CD4-positive, alpha-beta memory T cell (primary cell): ENCODE measurements at regions not wholly inside any gene's neighbourhood (a gene's known extent, or its start where the extent isn't known, plus 50 kb on each side); places are given as distances from the start of the nearest gene placed in this dataset.

ENCODE experiments used
- CTCF ChIA-PET: fragments of 350-600 bp; sonication (Branson Sonifier 250); formaldehyde crosslinking; loops from one replicate; lab custom pipeline; 2021; ENCODE audit warnings: inconsistent platforms; ENCODE audit not compliant: partially characterized antibody; lab: Charles Lee
- POLR2A ChIA-PET: fragments of 350-600 bp; sonication (Branson Sonifier 250); formaldehyde crosslinking; loops from one replicate; lab custom pipeline; 2021; ENCODE audit not compliant: partially characterized antibody; lab: Charles Lee
- DNase-seq, 5 donors: peaks; one replicate each; pipeline versions ENCODE4 v3.0.0 to v3.0.0-alpha.2; 2020 to 2022; ENCODE audit warnings: mixed read lengths in 1 of 5
- H3K27ac ChIP-seq: one replicate; pipeline ENCODE4 v1.7.0; 2013; ENCODE audit warnings: low read depth, low read length
- H3K27me3 ChIP-seq: 2 replicates; pipeline ENCODE4 v1.7.0; 2013; ENCODE audit warnings: mild to moderate bottlenecking, low read length, moderate library complexity; ENCODE audit not compliant: insufficient read depth
- H3K36me3 ChIP-seq: 2 replicates; pipeline ENCODE4 v1.7.0; 2013; ENCODE audit warnings: mild to moderate bottlenecking, low read length, moderate library complexity; ENCODE audit not compliant: insufficient read depth
- H3K4me1 ChIP-seq: 2 replicates; pipeline ENCODE4 v1.7.0; 2013; ENCODE audit warnings: mild to moderate bottlenecking, low read length, moderate library complexity; ENCODE audit not compliant: insufficient read depth
- H3K4me3 ChIP-seq, 2 donors: one replicate each; pipeline ENCODE4 v1.7.0; 2013; ENCODE audit warnings: low read length in 2 of 2, mild to moderate bottlenecking in 1 of 2
- H3K9me3 ChIP-seq, 2 donors: one replicate each; pipeline ENCODE4 v1.7.0; 2013; ENCODE audit warnings: low read length in 2 of 2, control low read depth in 1 of 2; ENCODE audit not compliant: control insufficient read depth in 1 of 2
- H3K27ac Mint-ChIP-seq, 7 donors: one replicate each; pipeline ENCODE4 v1.8.0; 2020 to 2021; ENCODE audit warnings: mixed read lengths in 7 of 7, mild to moderate bottlenecking in 6 of 7, inconsistent platforms in 3 of 7, moderate library complexity in 3 of 7
- H3K27me3 Mint-ChIP-seq, 2 donors: one replicate each; pipeline ENCODE4 v1.8.0; 2020 to 2021; ENCODE audit warnings: mixed read lengths in 2 of 2
- H3K36me3 Mint-ChIP-seq, 2 donors: one replicate each; pipeline ENCODE4 v1.8.0; 2020 to 2021; ENCODE audit warnings: mixed read lengths in 2 of 2, inconsistent platforms in 1 of 2, mild to moderate bottlenecking in 1 of 2
- H3K4me1 Mint-ChIP-seq, 4 donors: one replicate each; pipeline ENCODE4 v1.8.0; 2020 to 2021; ENCODE audit warnings: mixed read lengths in 4 of 4, mild to moderate bottlenecking in 1 of 4
- H3K4me3 Mint-ChIP-seq, 8 donors: one replicate each; pipeline ENCODE4 v1.8.0; 2020 to 2021; ENCODE audit warnings: mixed read lengths in 8 of 8, mild to moderate bottlenecking in 7 of 8, moderate library complexity in 6 of 8, inconsistent platforms in 3 of 8
- H3K9me3 Mint-ChIP-seq, 8 donors: one replicate each; pipeline ENCODE4 v1.8.0; 2020 to 2021; ENCODE audit warnings: mixed read lengths in 8 of 8, mild to moderate bottlenecking in 5 of 8, inconsistent platforms in 3 of 8, moderate library complexity in 1 of 8
- intact Hi-C: fragments of 100-400 bp; cut with micrococcal nuclease; formaldehyde crosslinking; loops from one replicate; pipeline ENCODE4 v1.15.1; 2023

GRCh38 chr9:115423646-115424045, 305.7 kb upstream of the TNC start:
- Mint-ChIP-seq H3K36me3 (peaks cover 0 to 2% of the 10 kb centered on the region in 2 donors), H3K4me3 (no peak overlapping the region), H3K4me1 (no peaks in the 10 kb centered on the region), H3K9me3 (peaks cover 2 to 48% (median 23%) of the 10 kb centered on the region in 8 donors), H3K27ac (no peak overlapping the region), H3K27me3 (no peaks in the 10 kb centered on the region)
- Histone ChIP-seq H3K4me1 (no peaks in the 10 kb centered on the region), H3K4me3 (no peak overlapping the region), H3K9me3 (no peaks in the 10 kb centered on the region), H3K27me3 (no peaks in the 10 kb centered on the region), H3K36me3 (no peaks in the 10 kb centered on the region), H3K27ac (no peak overlapping the region)
- intact Hi-C loops: no loop called here
- POLR2A ChIA-PET: no interaction called here
- CTCF ChIA-PET: no interaction called here
- no peak for DNase-seq

- Mint-ChIP-seq H3K27ac (no peak overlapping the region), H3K4me1 (no peaks in the 10 kb centered on the region), H3K9me3 (peaks cover 3 to 45% (median 19%) of the 10 kb centered on the region in 8 donors), H3K4me3 (no peak overlapping the region), H3K36me3 (peaks cover 0 to under 1% of the 10 kb centered on the region in 2 donors), H3K27me3 (no peaks in the 10 kb centered on the region)
- Histone ChIP-seq H3K27ac (no peak overlapping the region), H3K27me3 (no peaks in the 10 kb centered on the region), H3K36me3 (no peaks in the 10 kb centered on the region), H3K9me3 (no peaks in the 10 kb centered on the region), H3K4me3 (no peak overlapping the region), H3K4me1 (no peaks in the 10 kb centered on the region)
- DNase-seq: no peak
- CTCF ChIA-PET: no interaction called here
- intact Hi-C loops: no loop called here
- POLR2A ChIA-PET: no interaction called here
Observed at GRCh38 chr9:115425601-115426000, 307.6 kb upstream of the TNC start.

- H3K4me3 ChIP-seq: no peak overlapping the region
- H3K36me3 ChIP-seq: no peaks in the 10 kb centered on the region
- Mint-ChIP-seq H3K4me3 (no peak overlapping the region), H3K27ac (no peak overlapping the region), H3K9me3 (peaks cover 0 to 7% (median 0%) of the 10 kb centered on the region in 8 donors), H3K27me3 (peaks cover 2 to 8% of the 10 kb centered on the region in 2 donors), H3K4me1 (no peaks in the 10 kb centered on the region), H3K36me3 (no peaks in the 10 kb centered on the region)
- DNase-seq: no peak
- H3K27ac ChIP-seq: no peak overlapping the region
- H3K27me3 ChIP-seq: no peaks in the 10 kb centered on the region
- H3K4me1 ChIP-seq: no peaks in the 10 kb centered on the region
- no peaks in the 10 kb centered on the region for H3K9me3 ChIP-seq
- ChIA-PET POLR2A (no interaction called here), CTCF (no interaction called here)
- intact Hi-C loops: no loop called here
Observed at GRCh38 chr9:115437418-115437817, 319.5 kb upstream of the TNC start.

GRCh38 chr9:115439641-115440040, 321.7 kb upstream of the TNC start:
- Mint-ChIP-seq H3K9me3 (peaks cover 0 to 4% (median 0%) of the 10 kb centered on the region in 8 donors), H3K4me3 (no peak overlapping the region), H3K27ac (no peak overlapping the region), H3K36me3 (no peaks in the 10 kb centered on the region), H3K27me3 (peaks cover 5 to 8% of the 10 kb centered on the region in 2 donors), H3K4me1 (no peaks in the 10 kb centered on the region)
- no peaks in the 10 kb centered on the region for H3K27me3 ChIP-seq
- H3K27ac ChIP-seq: no peak overlapping the region
- no peak for DNase-seq
- POLR2A ChIA-PET: no interaction called here
- H3K4me1 ChIP-seq: no peaks in the 10 kb centered on the region
- intact Hi-C loops: no loop called here
- H3K4me3 ChIP-seq: no peak overlapping the region
- H3K36me3 ChIP-seq: no peaks in the 10 kb centered on the region
- no peaks in the 10 kb centered on the region for H3K9me3 ChIP-seq
- CTCF ChIA-PET: no interaction called here

GRCh38 chr9:115442054-115442453, 324.1 kb upstream of the TNC start:
- Histone ChIP-seq H3K4me3 (no peak overlapping the region), H3K36me3 (no peaks in the 10 kb centered on the region), H3K27ac (no peak overlapping the region), H3K9me3 (no peaks in the 10 kb centered on the region), H3K27me3 (no peaks in the 10 kb centered on the region), H3K4me1 (no peaks in the 10 kb centered on the region)
- Mint-ChIP-seq H3K9me3 (peaks cover 0 to 3% (median 0%) of the 10 kb centered on the region in 8 donors), H3K27ac (no peak overlapping the region), H3K4me1 (no peaks in the 10 kb centered on the region), H3K4me3 (no peak overlapping the region), H3K36me3 (no peaks in the 10 kb centered on the region), H3K27me3 (peaks cover 5 to 8% of the 10 kb centered on the region in 2 donors)
- CTCF ChIA-PET: no interaction called here
- DNase-seq: no peak
- POLR2A ChIA-PET: no interaction called here
- intact Hi-C loops: no loop called here

- Histone ChIP-seq H3K27me3 (no peaks in the 10 kb centered on the region), H3K4me1 (no peaks in the 10 kb centered on the region), H3K4me3 (no peak overlapping the region), H3K27ac (no peak overlapping the region), H3K36me3 (no peaks in the 10 kb centered on the region), H3K9me3 (no peaks in the 10 kb centered on the region)
- no peaks in the 10 kb centered on the region for H3K4me1 Mint-ChIP-seq
- H3K4me3 Mint-ChIP-seq: no peak overlapping the region
- peaks cover 5 to 9% of the 10 kb centered on the region in 2 donors for H3K27me3 Mint-ChIP-seq
- DNase-seq: no peak
- POLR2A ChIA-PET: no interaction called here
- intact Hi-C loops: no loop called here
- no peaks in the 10 kb centered on the region for H3K36me3 Mint-ChIP-seq
- H3K27ac Mint-ChIP-seq: no peak overlapping the region
- peaks cover 0 to 3% (median 0%) of the 10 kb centered on the region in 8 donors for H3K9me3 Mint-ChIP-seq
- CTCF ChIA-PET: no interaction called here
Observed at GRCh38 chr9:115443890-115444289, 325.9 kb upstream of the TNC start.

GRCh38 chr9:115444959-115445358, 327.0 kb upstream of the TNC start:
- peaks cover 0 to 1% (median 0%) of the 10 kb centered on the region in 8 donors for H3K9me3 Mint-ChIP-seq
- H3K27me3 Mint-ChIP-seq: peaks cover 3 to 5% of the 10 kb centered on the region in 2 donors
- H3K36me3 ChIP-seq: no peaks in the 10 kb centered on the region
- no peaks in the 10 kb centered on the region for H3K4me1 Mint-ChIP-seq
- no peak overlapping the region for H3K27ac Mint-ChIP-seq
- H3K4me3 ChIP-seq: no peak overlapping the region
- H3K27me3 ChIP-seq: no peaks in the 10 kb centered on the region
- ChIA-PET CTCF (no interaction called here), POLR2A (no interaction called here)
- H3K27ac ChIP-seq: no peak overlapping the region
- no peaks in the 10 kb centered on the region for H3K9me3 ChIP-seq
- intact Hi-C loops: no loop called here
- H3K4me1 ChIP-seq: no peaks in the 10 kb centered on the region
- no peak overlapping the region for H3K4me3 Mint-ChIP-seq
- no peak for DNase-seq
- no peaks in the 10 kb centered on the region for H3K36me3 Mint-ChIP-seq

- Mint-ChIP-seq H3K9me3 (peaks cover 0 to 1% (median 0%) of the 10 kb centered on the region in 8 donors), H3K36me3 (no peaks in the 10 kb centered on the region), H3K4me1 (no peaks in the 10 kb centered on the region), H3K27me3 (peaks cover 3% of the 10 kb centered on the region in 2 donors), H3K4me3 (no peak overlapping the region), H3K27ac (no peak overlapping the region)
- no peaks in the 10 kb centered on the region for H3K27me3 ChIP-seq
- no peak overlapping the region for H3K27ac ChIP-seq
- no peaks in the 10 kb centered on the region for H3K36me3 ChIP-seq
- H3K9me3 ChIP-seq: no peaks in the 10 kb centered on the region
- no peaks in the 10 kb centered on the region for H3K4me1 ChIP-seq
- intact Hi-C loops: no loop called here
- no peak for DNase-seq
- ChIA-PET POLR2A (no interaction called here), CTCF (no interaction called here)
- no peak overlapping the region for H3K4me3 ChIP-seq
Observed at GRCh38 chr9:115445655-115446054, 327.7 kb upstream of the TNC start.
